Neural cell (in vitro differentiated cells): ENCODE measurements at regions not wholly inside any gene's neighbourhood (a gene's known extent, or its start where the extent isn't known, plus 50 kb on each side); places are given as distances from the start of the nearest gene placed in this dataset.

Source experiments
- H2AFZ ChIP-seq: fragments of 200-600, 300-800 bp; sonication (generic), shearing (Covaris generic); 2 replicates; pipeline ENCODE4 v1.6.0; 2014; ENCODE audit warnings: low read depth, mild to moderate bottlenecking, antibody characterized with exemption, low read length, moderate library complexity
- H3F3A ChIP-seq: fragments of 200-600 bp; shearing (Covaris generic); 2 replicates; pipeline ENCODE4 v1.6.1; 2016; ENCODE audit warnings: mild to moderate bottlenecking, moderate library complexity, mixed read lengths, antibody characterized with exemption, low read length; ENCODE audit not compliant: insufficient read depth, poor library complexity, severe bottlenecking
- H3K27ac ChIP-seq: fragments of 200-600, 300-800 bp; sonication (generic), shearing (Covaris generic); 2 replicates; pipeline ENCODE4 v1.5.1; 2014; ENCODE audit warnings: mild to moderate bottlenecking, low read length, moderate library complexity
- H3K27me3 ChIP-seq: fragments of 300-800, 200-600 bp; sonication (generic), shearing (Covaris generic); 2 replicates; pipeline ENCODE4 v1.6.0; 2014; ENCODE audit warnings: mild to moderate bottlenecking, low read depth, low read length, moderate library complexity; ENCODE audit not compliant: insufficient read depth
- H3K36me3 ChIP-seq: fragments of 300-800, 200-600 bp; sonication (generic), shearing (Covaris generic); 2 replicates; pipeline ENCODE4 v1.5.1; 2014; ENCODE audit warnings: mild to moderate bottlenecking, antibody characterized with exemption, low read length, moderate library complexity; ENCODE audit not compliant: insufficient read depth
- H3K4me2 ChIP-seq: fragments of 300-800, 200-600 bp; sonication (generic), shearing (Covaris generic); 2 replicates; pipeline ENCODE4 v1.6.0; 2014; ENCODE audit warnings: mild to moderate bottlenecking, low read length
- H3K4me3 ChIP-seq: fragments of 300-800, 200-600 bp; sonication (generic), shearing (Covaris generic); 2 replicates; pipeline ENCODE4 v1.5.1; 2014; ENCODE audit warnings: mild to moderate bottlenecking, low read length, moderate library complexity
- H3K79me2 ChIP-seq: fragments of 200-600 bp; shearing (Covaris generic); replicated peaks from 2 replicates; pipeline ENCODE4 v1.6.0; 2014; ENCODE audit warnings: mild to moderate bottlenecking, low read length, moderate library complexity; ENCODE audit not compliant: insufficient read depth
- H3K9ac ChIP-seq: fragments of 300-800, 200-600 bp; sonication (generic), shearing (Covaris generic); 2 replicates; pipeline ENCODE4 v1.6.1; 2016; ENCODE audit warnings: mild to moderate bottlenecking, low read length, mixed read lengths
- H3K9me2 ChIP-seq: fragments of 200-600 bp; shearing (Covaris generic); 2 replicates; pipeline ENCODE4 v1.6.1; 2016; ENCODE audit warnings: mild to moderate bottlenecking, low read length, mixed read lengths; ENCODE audit not compliant: insufficient read depth
- H3K9me3 ChIP-seq: fragments of 200-600, 300-800 bp; sonication (generic), shearing (Covaris generic); 2 replicates; pipeline ENCODE4 v1.6.1; 2016; ENCODE audit warnings: mild to moderate bottlenecking, mixed run types, low read length, moderate library complexity, mixed read lengths
- H4K20me1 ChIP-seq: fragments of 200-600 bp; shearing (Covaris generic); 2 replicates; pipeline ENCODE4 v1.6.1; 2016; ENCODE audit warnings: mild to moderate bottlenecking, mixed run types; ENCODE audit not compliant: insufficient read depth
- EP300 ChIP-seq: fragments of 450-650 bp; conservative IDR thresholded peaks from 2 replicates; pipeline ENCODE4 v1.6.1; 2014; ENCODE audit warnings: antibody characterized with exemption, mild to moderate bottlenecking, moderate library complexity; ENCODE audit not compliant: poor library complexity, severe bottlenecking
- EZH2 ChIP-seq: fragments of 200-600, 300-800 bp; shearing (Covaris generic), sonication (generic); IDR thresholded peaks from 2 replicates; pipeline ENCODE4 v1.6.1; 2014; ENCODE audit warnings: antibody characterized with exemption, low read length, borderline replicate concordance, mild to moderate bottlenecking; ENCODE audit not compliant: insufficient read depth, poor library complexity, severe bottlenecking
- MXI1 ChIP-seq: fragments of 450-650 bp; conservative IDR thresholded peaks from 2 replicates; pipeline ENCODE4 v1.6.1; 2014; ENCODE audit warnings: antibody characterized with exemption, mild to moderate bottlenecking; ENCODE audit not compliant: poor library complexity, severe bottlenecking
- POLR2AphosphoS5 ChIP-seq: IDR thresholded peaks from 2 replicates; pipeline ENCODE4 v1.6.1; 2012
- RAD21 ChIP-seq: fragments of 450-650 bp; conservative IDR thresholded peaks from 2 replicates; pipeline ENCODE4 v1.6.1; 2014; ENCODE audit warnings: antibody characterized with exemption, mild to moderate bottlenecking, moderate library complexity
- REST ChIP-seq: IDR thresholded peaks from 2 replicates; pipeline ENCODE4 v1.6.1; 2012; ENCODE audit warnings: borderline replicate concordance
- SMC3 ChIP-seq: fragments of 450-650 bp; conservative IDR thresholded peaks from 2 replicates; pipeline ENCODE4 v1.6.1; 2014; ENCODE audit warnings: antibody characterized with exemption, mild to moderate bottlenecking, moderate library complexity; ENCODE audit not compliant: poor library complexity
- TAF1 ChIP-seq: IDR thresholded peaks from 2 replicates; pipeline ENCODE4 v1.6.1; 2012; ENCODE audit warnings: low read depth
- TF ChIP-seq, protein P1 (sequence below): fragments of 450-650 bp; IDR thresholded peaks from 2 replicates; pipeline ENCODE4 v1.5.1; 2014; ENCODE audit warnings: antibody characterized with exemption, mild to moderate bottlenecking, moderate library complexity; ENCODE audit not compliant: poor library complexity, severe bottlenecking

DNA sequence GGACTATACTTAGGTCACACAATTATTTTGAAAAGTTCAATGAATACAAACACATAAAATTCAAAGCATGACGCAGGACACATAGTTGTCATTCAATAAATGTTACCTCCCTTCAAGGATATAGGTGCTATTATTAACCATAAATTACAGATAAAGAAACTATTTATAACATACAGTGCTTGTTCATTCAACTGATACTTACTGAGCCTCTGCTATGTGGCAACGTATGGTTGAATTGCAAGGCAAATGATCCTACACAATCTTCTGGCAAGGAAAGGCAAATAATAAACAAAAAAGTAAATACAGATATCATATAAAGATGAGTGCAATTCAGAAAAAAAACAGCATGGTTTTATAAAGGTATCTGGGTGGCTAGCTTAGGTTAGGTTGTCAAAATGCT is 614.7 kb downstream of the LTN1 start:
- Histone ChIP-seq H2AFZ (no peak overlapping the region), H3K36me3 (no peaks in the 10 kb centered on the region), H3K27me3 (no peaks in the 10 kb centered on the region), H3K9ac (no peak overlapping the region), H3K9me3 (no peaks in the 10 kb centered on the region), H3K79me2 (no peaks in the 10 kb centered on the region), H3K9me2 (no peaks in the 10 kb centered on the region), H3F3A (no peaks in the 10 kb centered on the region), H3K4me3 (no peak overlapping the region), H3K27ac (no peak overlapping the region), H3K4me2 (no peak overlapping the region), H4K20me1 (no peaks in the 10 kb centered on the region)
- TF ChIP-seq POLR2AphosphoS5 (no peak), EZH2 (no peak), SMC3 (no peak), TAF1 (no peak), EP300 (no peak), RAD21 (no peak), REST (no peak), MXI1 (no peak)
- TF ChIP-seq, protein P1, sequence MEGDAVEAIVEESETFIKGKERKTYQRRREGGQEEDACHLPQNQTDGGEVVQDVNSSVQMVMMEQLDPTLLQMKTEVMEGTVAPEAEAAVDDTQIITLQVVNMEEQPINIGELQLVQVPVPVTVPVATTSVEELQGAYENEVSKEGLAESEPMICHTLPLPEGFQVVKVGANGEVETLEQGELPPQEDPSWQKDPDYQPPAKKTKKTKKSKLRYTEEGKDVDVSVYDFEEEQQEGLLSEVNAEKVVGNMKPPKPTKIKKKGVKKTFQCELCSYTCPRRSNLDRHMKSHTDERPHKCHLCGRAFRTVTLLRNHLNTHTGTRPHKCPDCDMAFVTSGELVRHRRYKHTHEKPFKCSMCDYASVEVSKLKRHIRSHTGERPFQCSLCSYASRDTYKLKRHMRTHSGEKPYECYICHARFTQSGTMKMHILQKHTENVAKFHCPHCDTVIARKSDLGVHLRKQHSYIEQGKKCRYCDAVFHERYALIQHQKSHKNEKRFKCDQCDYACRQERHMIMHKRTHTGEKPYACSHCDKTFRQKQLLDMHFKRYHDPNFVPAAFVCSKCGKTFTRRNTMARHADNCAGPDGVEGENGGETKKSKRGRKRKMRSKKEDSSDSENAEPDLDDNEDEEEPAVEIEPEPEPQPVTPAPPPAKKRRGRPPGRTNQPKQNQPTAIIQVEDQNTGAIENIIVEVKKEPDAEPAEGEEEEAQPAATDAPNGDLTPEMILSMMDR: no peak

DNA sequence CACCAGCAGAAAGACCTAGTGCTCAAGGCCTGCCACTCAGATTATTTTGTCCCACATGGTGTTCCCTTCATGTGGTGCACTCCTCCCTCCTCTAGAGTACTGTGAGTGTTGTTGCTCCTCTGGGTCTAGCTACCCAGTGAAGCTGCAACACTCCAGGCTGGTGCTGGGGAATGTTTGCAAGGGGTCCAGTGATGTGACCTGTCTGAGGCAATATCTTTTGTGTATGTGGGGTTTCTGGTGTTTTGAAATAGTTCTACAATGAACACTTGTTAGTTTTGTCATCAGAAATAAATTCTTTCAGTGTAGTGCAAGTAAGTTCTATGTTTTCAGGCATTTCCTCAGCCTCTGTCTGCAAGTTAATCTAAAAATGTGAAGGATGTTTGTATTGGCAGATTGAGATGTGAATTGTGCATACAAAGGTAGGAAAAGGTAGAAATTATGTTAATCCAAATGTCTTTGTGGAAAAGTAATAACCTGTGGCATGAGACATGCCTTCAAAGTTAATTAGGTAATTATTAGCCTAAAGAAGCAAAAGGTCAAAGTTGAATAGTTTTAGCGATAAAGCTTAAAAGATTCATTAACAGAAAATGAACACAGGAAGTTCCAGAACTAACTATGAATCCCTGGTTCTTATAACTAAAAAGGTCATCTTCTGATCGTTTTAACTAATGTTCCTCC is 616.8 kb downstream of the LTN1 start:
- no peaks in the 10 kb centered on the region for H4K20me1 ChIP-seq
- H3K27me3 ChIP-seq: no peaks in the 10 kb centered on the region
- no peaks in the 10 kb centered on the region for H3K9me3 ChIP-seq
- H3K36me3 ChIP-seq: no peaks in the 10 kb centered on the region
- H3K9me2 ChIP-seq: no peaks in the 10 kb centered on the region
- H3K27ac ChIP-seq: no peak overlapping the region
- no peak overlapping the region for H2AFZ ChIP-seq
- no peak overlapping the region for H3K9ac ChIP-seq
- no peak overlapping the region for H3K4me3 ChIP-seq
- TF ChIP-seq EP300 (no peak), RAD21 (no peak), TAF1 (no peak), EZH2 (no peak), POLR2AphosphoS5 (no peak), SMC3 (no peak), MXI1 (no peak), REST (no peak)
- TF ChIP-seq, protein P1: no peak
- no peak overlapping the region for H3K4me2 ChIP-seq
- no peaks in the 10 kb centered on the region for H3K79me2 ChIP-seq
- H3F3A ChIP-seq: no peaks in the 10 kb centered on the region
